Naive thymus-derived CD4-positive, alpha-beta T cell (primary cell): ENCODE measurements at regions not wholly inside any gene's neighbourhood (a gene's known extent, or its start where the extent isn't known, plus 50 kb on each side); places are given as distances from the start of the nearest gene placed in this dataset.

Experiments used
- ATAC-seq: fragments of 150-1000 bp; cut with Tn5 transposase; 2 replicates; pipeline ENCODE4 v1.10.0; 2021; ENCODE audit warnings: mild to moderate bottlenecking, moderate library complexity
- CTCF ChIA-PET: fragments of 350-600 bp; sonication (Branson Sonifier 250); formaldehyde crosslinking; loops from one replicate; lab custom pipeline; 2021; ENCODE audit warnings: antibody characterized with exemption; lab: Charles Lee
- POLR2A ChIA-PET: fragments of 350-600 bp; sonication (Branson Sonifier 250); formaldehyde crosslinking; loops from one replicate; lab custom pipeline; 2021; ENCODE audit warnings: antibody characterized with exemption, inconsistent platforms; lab: Charles Lee
- DNase-seq, 9 donors: peaks; one replicate each; pipeline versions ENCODE4 v3.0.0 to v3.0.0-alpha.2; 2020 to 2022; ENCODE audit warnings: mixed read lengths in 1 of 9
- H3K27ac ChIP-seq: one replicate; pipeline ENCODE4 v1.7.0; 2013; ENCODE audit warnings: mild to moderate bottlenecking, low read depth, low read length, moderate library complexity
- H3K27me3 ChIP-seq, 2 donors: one replicate each; pipeline ENCODE4 v1.7.0; 2013; ENCODE audit warnings: low read length in 2 of 2, mild to moderate bottlenecking in 2 of 2, moderate library complexity in 2 of 2; ENCODE audit not compliant: control insufficient read depth in 2 of 2, insufficient read depth in 2 of 2
- H3K36me3 ChIP-seq, 3 experiments: 1 replicate in 2 of 3; 2 replicates in 1 of 3; pipeline ENCODE4 v1.7.0; 2013; ENCODE audit warnings: low read length in 3 of 3, mild to moderate bottlenecking in 3 of 3, moderate library complexity in 1 of 3; ENCODE audit not compliant: insufficient read depth in 3 of 3, control insufficient read depth in 2 of 3
- H3K4me1 ChIP-seq, 2 donors: one replicate each; pipeline ENCODE4 v1.7.0; 2013; ENCODE audit warnings: low read length in 2 of 2, mild to moderate bottlenecking in 2 of 2, moderate library complexity in 1 of 2; ENCODE audit not compliant: control insufficient read depth in 2 of 2, insufficient read depth in 2 of 2
- H3K4me3 ChIP-seq: 2 replicates; pipeline ENCODE4 v1.7.0; 2013; ENCODE audit warnings: mild to moderate bottlenecking, low read length
- H3K9me3 ChIP-seq, 3 experiments: 1 replicate in 2 of 3; 2 replicates in 1 of 3; pipeline ENCODE4 v1.7.0; 2013; ENCODE audit warnings: low read length in 3 of 3; ENCODE audit not compliant: control insufficient read depth in 2 of 3
- H3K27ac Mint-ChIP-seq, 9 donors: one replicate each; pipeline ENCODE4 v1.8.0; 2020 to 2022; ENCODE audit warnings: mixed read lengths in 9 of 9, mild to moderate bottlenecking in 8 of 9, moderate library complexity in 5 of 9, inconsistent platforms in 2 of 9
- H3K27me3 Mint-ChIP-seq, 5 donors: one replicate each; pipeline ENCODE4 v1.8.0; 2021 to 2022; ENCODE audit warnings: mixed read lengths in 5 of 5, mild to moderate bottlenecking in 1 of 5
- H3K36me3 Mint-ChIP-seq, 5 donors: one replicate each; pipeline ENCODE4 v1.8.0; 2020 to 2022; ENCODE audit warnings: mixed read lengths in 5 of 5, mild to moderate bottlenecking in 3 of 5, inconsistent platforms in 1 of 5
- H3K4me1 Mint-ChIP-seq, 7 donors: one replicate each; pipeline ENCODE4 v1.8.0; 2020 to 2022; ENCODE audit warnings: mixed read lengths in 7 of 7, mild to moderate bottlenecking in 3 of 7, inconsistent platforms in 1 of 7
- H3K4me3 Mint-ChIP-seq, 10 donors: one replicate each; pipeline ENCODE4 v1.8.0; 2020 to 2022; ENCODE audit warnings: mild to moderate bottlenecking in 10 of 10, mixed read lengths in 10 of 10, moderate library complexity in 6 of 10, inconsistent platforms in 2 of 10
- H3K9me3 Mint-ChIP-seq, 11 donors: one replicate each; pipeline ENCODE4 v1.8.0; 2020 to 2022; ENCODE audit warnings: mixed read lengths in 11 of 11, mild to moderate bottlenecking in 4 of 11, inconsistent platforms in 1 of 11, moderate library complexity in 1 of 11
- intact Hi-C, 2 donors: fragments of 100-400 bp; cut with micrococcal nuclease; formaldehyde crosslinking; loops; one replicate each; pipeline ENCODE4 v1.15.1; 2023

GRCh38 chr2:15864176-15864769 lies 76.1 kb upstream of the MYCN start:
- no peaks in the 10 kb centered on the region for H3K36me3 Mint-ChIP-seq
- no peaks in the 10 kb centered on the region for H3K9me3 ChIP-seq
- H3K27me3 Mint-ChIP-seq, result peaks cover 0 to 26% (median 12%) of the 10 kb centered on the region in 5 donors
- H3K27me3 ChIP-seq, result no peaks in the 10 kb centered on the region
- ChIA-PET POLR2A (no interaction called here), CTCF (no interaction called here)
- DNase-seq, result no peak
- H3K27ac Mint-ChIP-seq, result no peak overlapping the region
- no peak for ATAC-seq
- no peaks in the 10 kb centered on the region for H3K36me3 ChIP-seq
- intact Hi-C loops, result no loop called here
- H3K4me3 ChIP-seq, result no peak overlapping the region
- H3K9me3 Mint-ChIP-seq, result peaks cover 0 to 5% (median 3%) of the 10 kb centered on the region in 11 donors
- no peaks in the 10 kb centered on the region for H3K4me1 Mint-ChIP-seq
- H3K4me1 ChIP-seq, result no peaks in the 10 kb centered on the region
- H3K27ac ChIP-seq, result no peak overlapping the region
- no peak overlapping the region for H3K4me3 Mint-ChIP-seq

GRCh38 chr2:15865923-15866322 lies 74.4 kb upstream of the MYCN start:
- Histone ChIP-seq H3K9me3 (no peaks in the 10 kb centered on the region), H3K4me3 (no peak overlapping the region), H3K27me3 (no peaks in the 10 kb centered on the region), H3K27ac (no peak overlapping the region), H3K36me3 (no peaks in the 10 kb centered on the region), H3K4me1 (no peaks in the 10 kb centered on the region)
- Mint-ChIP-seq H3K27ac (no peak overlapping the region), H3K27me3 (peaks cover 0 to 21% (median 12%) of the 10 kb centered on the region in 5 donors), H3K4me3 (no peak overlapping the region), H3K4me1 (no peaks in the 10 kb centered on the region), H3K36me3 (no peaks in the 10 kb centered on the region), H3K9me3 (peaks cover 0 to 6% (median 3%) of the 10 kb centered on the region in 11 donors)
- ATAC-seq, result no peak
- POLR2A ChIA-PET, result no interaction called here
- no peak for DNase-seq
- intact Hi-C loops, result no loop called here
- CTCF ChIA-PET, result no interaction called here

DNA sequence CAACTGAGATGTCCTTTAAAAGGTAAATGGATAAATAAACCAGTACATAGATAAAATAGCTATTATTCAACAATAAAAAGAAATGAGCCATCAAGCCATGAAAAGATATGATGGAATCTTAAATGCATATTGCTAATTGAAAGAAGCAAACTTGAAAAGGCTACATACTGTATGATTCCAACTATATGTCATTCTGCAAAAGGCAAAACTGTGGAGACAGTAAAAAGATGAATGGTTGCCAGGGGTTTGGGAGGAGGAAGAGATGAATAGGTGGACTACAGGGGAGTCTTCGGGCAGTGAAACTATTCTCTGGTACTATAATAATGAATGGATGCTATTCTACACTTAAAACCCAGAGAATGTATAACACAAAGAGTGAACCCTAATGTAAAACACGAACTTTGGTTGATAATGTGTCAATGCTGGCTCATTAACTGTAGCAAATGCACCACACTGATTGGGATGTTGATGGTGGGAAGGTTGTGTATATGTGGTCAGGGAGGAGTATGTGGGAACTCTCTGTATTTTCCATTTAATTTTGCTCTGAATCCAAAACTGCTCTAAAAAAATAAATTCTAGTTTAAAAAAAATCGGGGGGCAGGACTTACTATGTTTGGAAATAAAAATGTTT lies 73.7 kb upstream of the MYCN start:
- H3K27me3 ChIP-seq, result no peaks in the 10 kb centered on the region
- POLR2A ChIA-PET, result no interaction called here
- no peaks in the 10 kb centered on the region for H3K9me3 ChIP-seq
- H3K27ac ChIP-seq, result no peak overlapping the region
- Mint-ChIP-seq H3K9me3 (peaks cover 0 to 6% (median 3%) of the 10 kb centered on the region in 11 donors), H3K4me3 (no peak overlapping the region), H3K27me3 (peaks cover 0 to 28% (median 12%) of the 10 kb centered on the region in 5 donors), H3K4me1 (no peaks in the 10 kb centered on the region), H3K27ac (no peak overlapping the region), H3K36me3 (peaks cover 0 to 3% (median 0%) of the 10 kb centered on the region in 5 donors)
- no peaks in the 10 kb centered on the region for H3K36me3 ChIP-seq
- H3K4me3 ChIP-seq, result no peak overlapping the region
- no peaks in the 10 kb centered on the region for H3K4me1 ChIP-seq
- ATAC-seq (no peak), DNase-seq (no peak)
- CTCF ChIA-PET, result no interaction called here
- intact Hi-C loops, result no loop called here

GRCh38 chr2:15867194-15868171 lies 72.9 kb upstream of the MYCN start:
- no peak overlapping the region for H3K4me3 Mint-ChIP-seq
- H3K27me3 Mint-ChIP-seq, result peaks cover 0 to 32% (median 8%) of the 10 kb centered on the region in 5 donors
- peaks cover 0 to 6% (median 3%) of the 10 kb centered on the region in 11 donors for H3K9me3 Mint-ChIP-seq
- Histone ChIP-seq H3K36me3 (no peaks in the 10 kb centered on the region), H3K9me3 (no peaks in the 10 kb centered on the region), H3K27me3 (no peaks in the 10 kb centered on the region), H3K4me3 (no peak overlapping the region), H3K27ac (no peak overlapping the region), H3K4me1 (no peaks in the 10 kb centered on the region)
- DNase-seq, result no peak
- intact Hi-C loops, result no loop called here
- H3K36me3 Mint-ChIP-seq, result peaks cover 0 to 3% (median 0%) of the 10 kb centered on the region in 5 donors
- ATAC-seq, result no peak
- POLR2A ChIA-PET, result no interaction called here
- CTCF ChIA-PET, result no interaction called here
- no peak overlapping the region for H3K27ac Mint-ChIP-seq
- no peaks in the 10 kb centered on the region for H3K4me1 Mint-ChIP-seq

GRCh38 chr2:15868186-15868585 lies 72.2 kb upstream of the MYCN start:
- DNase-seq (no peak), ATAC-seq (no peak)
- H3K36me3 ChIP-seq, result no peaks in the 10 kb centered on the region
- Mint-ChIP-seq H3K4me3 (no peak overlapping the region), H3K27ac (no peak overlapping the region), H3K27me3 (peaks cover 0 to 31% (median 5%) of the 10 kb centered on the region in 5 donors), H3K36me3 (peaks cover 0 to 3% (median 0%) of the 10 kb centered on the region in 5 donors), H3K4me1 (no peaks in the 10 kb centered on the region), H3K9me3 (peaks cover 0 to 6% (median 3%) of the 10 kb centered on the region in 11 donors)
- H3K27ac ChIP-seq, result no peak overlapping the region
- no peaks in the 10 kb centered on the region for H3K9me3 ChIP-seq
- no peak overlapping the region for H3K4me3 ChIP-seq
- H3K4me1 ChIP-seq, result no peaks in the 10 kb centered on the region
- intact Hi-C loops, result no loop called here
- ChIA-PET CTCF (no interaction called here), POLR2A (no interaction called here)
- no peaks in the 10 kb centered on the region for H3K27me3 ChIP-seq

GRCh38 chr2:15868704-15869103 lies 71.6 kb upstream of the MYCN start:
- no peaks in the 10 kb centered on the region for H3K36me3 ChIP-seq
- POLR2A ChIA-PET, result no interaction called here
- no peak for ATAC-seq
- Mint-ChIP-seq H3K4me3 (no peak overlapping the region), H3K4me1 (no peaks in the 10 kb centered on the region), H3K36me3 (peaks cover 0 to 3% (median 0%) of the 10 kb centered on the region in 5 donors), H3K27me3 (peaks cover 0 to 31% (median 5%) of the 10 kb centered on the region in 5 donors), H3K27ac (no peak overlapping the region), H3K9me3 (peaks cover 0 to 6% (median 3%) of the 10 kb centered on the region in 11 donors)
- H3K9me3 ChIP-seq, result no peaks in the 10 kb centered on the region
- no peaks in the 10 kb centered on the region for H3K4me1 ChIP-seq
- no peaks in the 10 kb centered on the region for H3K27me3 ChIP-seq
- no peak for DNase-seq
- CTCF ChIA-PET, result no interaction called here
- H3K4me3 ChIP-seq, result no peak overlapping the region
- no peak overlapping the region for H3K27ac ChIP-seq
- intact Hi-C loops, result no loop called here
